Testis (tissue), 2 donors: ENCODE measurements at regions not wholly inside any gene's neighbourhood (a gene's known extent, or its start where the extent isn't known, plus 50 kb on each side); places are given as distances from the start of the nearest gene placed in this dataset.

ENCODE experiments used
- DNase-seq: peaks from one replicate; pipeline ENCODE4 v3.0.0-alpha.2; 2019
- H3K27ac ChIP-seq, 2 donors: fragments of 200-600 bp; sonication (generic); one replicate each; pipeline ENCODE4 v1.5.1; 2019
- H3K27me3 ChIP-seq: fragments of 200-600 bp; sonication (generic); one replicate; pipeline ENCODE4 v1.5.1; 2019
- H3K36me3 ChIP-seq: fragments of 200-600 bp; sonication (generic); one replicate; pipeline ENCODE4 v1.5.1; 2017; ENCODE audit warnings: low read depth; ENCODE audit errors: missing control alignments
- H3K4me1 ChIP-seq: fragments of 200-600 bp; sonication (generic); one replicate; pipeline ENCODE4 v1.5.1; 2019
- H3K4me3 ChIP-seq, 2 donors: fragments of 200-600 bp; sonication (generic); one replicate each; pipeline ENCODE4 v1.5.1; 2017 to 2019
- H3K9me3 ChIP-seq: fragments of 200-600 bp; sonication (generic); one replicate; pipeline ENCODE4 v1.5.1; 2017
- POLR2A ChIP-seq: fragments of 450-650 bp; IDR thresholded peaks from one replicate; pipeline ENCODE4 v1.6.1; 2017; ENCODE audit warnings: antibody characterized with exemption, mild to moderate bottlenecking, moderate library complexity
- WGBS, 2 donors: methylation state at CpG; one replicate each; pipeline ENCODE4 v1.1.5; 2018; 5-methylcytosine and 5-hydroxymethylcytosine counted together
- intact Hi-C: fragments of 100-400 bp; cut with DNase I; formaldehyde crosslinking; loops from one replicate; pipeline ENCODE4 v1.15.1; 2023; ENCODE audit warnings: low total_unique reads
- TF ChIP-seq, protein P1 (sequence below), 3 experiments: fragments of 450-650 bp in 2 of 3; fragments of 200-600 bp in 1 of 3; sonication (generic) in 1 of 3; IDR thresholded peaks; one replicate each; pipeline ENCODE4 v1.5.1; 2016 to 2019; ENCODE audit warnings: antibody characterized with exemption in 3 of 3, mild to moderate bottlenecking in 2 of 3, moderate library complexity in 1 of 3

DNA sequence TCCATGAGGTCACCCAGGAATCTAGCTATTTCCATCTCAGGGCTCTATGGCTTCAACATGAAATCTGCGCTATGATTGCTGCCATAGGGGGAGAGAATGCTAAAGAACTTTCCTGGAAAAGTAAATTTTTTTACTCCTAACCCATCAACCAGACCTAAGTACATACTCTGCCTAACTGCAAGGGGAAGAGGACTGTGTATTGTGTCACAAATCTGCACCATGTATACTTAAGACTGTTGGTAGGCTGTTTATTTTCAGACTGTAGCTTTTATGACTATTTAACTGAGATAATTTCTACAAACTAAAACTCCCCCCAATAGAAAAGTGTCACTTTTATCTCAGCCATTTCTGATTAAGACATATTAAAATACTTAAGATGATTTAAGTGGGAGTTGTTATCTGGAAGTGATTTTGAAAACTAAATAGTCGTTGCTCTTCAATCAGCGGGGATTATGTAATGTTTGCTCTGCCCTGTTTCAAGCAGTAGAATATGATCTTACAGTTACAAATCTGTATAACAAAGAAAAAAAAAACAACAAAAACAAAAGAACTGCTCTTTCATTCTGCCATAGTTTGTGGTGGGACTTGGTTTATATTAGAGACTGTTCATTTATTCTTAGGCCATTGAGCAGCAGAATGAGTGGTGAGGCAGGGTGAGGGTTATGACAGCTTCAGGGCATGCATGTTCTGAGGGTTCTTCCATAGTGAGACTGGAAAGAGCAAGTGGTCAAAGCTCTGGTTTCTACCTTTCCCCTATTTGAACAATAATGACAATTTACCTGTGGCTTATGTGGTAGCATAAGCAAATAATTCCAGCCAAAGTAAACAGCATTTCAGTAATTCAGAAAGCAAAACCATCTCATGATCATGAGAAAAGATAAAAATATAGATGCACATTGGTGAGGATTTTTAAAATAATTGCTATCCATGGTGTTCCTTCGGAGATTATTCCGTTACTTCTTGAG lies 126.3 kb upstream of the CEP162 start:
- no peak for TF ChIP-seq POLR2A
- TF ChIP-seq, protein P1, sequence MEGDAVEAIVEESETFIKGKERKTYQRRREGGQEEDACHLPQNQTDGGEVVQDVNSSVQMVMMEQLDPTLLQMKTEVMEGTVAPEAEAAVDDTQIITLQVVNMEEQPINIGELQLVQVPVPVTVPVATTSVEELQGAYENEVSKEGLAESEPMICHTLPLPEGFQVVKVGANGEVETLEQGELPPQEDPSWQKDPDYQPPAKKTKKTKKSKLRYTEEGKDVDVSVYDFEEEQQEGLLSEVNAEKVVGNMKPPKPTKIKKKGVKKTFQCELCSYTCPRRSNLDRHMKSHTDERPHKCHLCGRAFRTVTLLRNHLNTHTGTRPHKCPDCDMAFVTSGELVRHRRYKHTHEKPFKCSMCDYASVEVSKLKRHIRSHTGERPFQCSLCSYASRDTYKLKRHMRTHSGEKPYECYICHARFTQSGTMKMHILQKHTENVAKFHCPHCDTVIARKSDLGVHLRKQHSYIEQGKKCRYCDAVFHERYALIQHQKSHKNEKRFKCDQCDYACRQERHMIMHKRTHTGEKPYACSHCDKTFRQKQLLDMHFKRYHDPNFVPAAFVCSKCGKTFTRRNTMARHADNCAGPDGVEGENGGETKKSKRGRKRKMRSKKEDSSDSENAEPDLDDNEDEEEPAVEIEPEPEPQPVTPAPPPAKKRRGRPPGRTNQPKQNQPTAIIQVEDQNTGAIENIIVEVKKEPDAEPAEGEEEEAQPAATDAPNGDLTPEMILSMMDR (IDR thresholded peaks at IDR 0.05), result no peak
- Histone ChIP-seq H3K27me3 (no peaks in the 10 kb centered on the region), H3K27ac (no peak overlapping the region), H3K36me3 (no peaks in the 10 kb centered on the region), H3K9me3 (no peaks in the 10 kb centered on the region), H3K4me1 (no peaks in the 10 kb centered on the region), H3K4me3 (no peak overlapping the region)
- intact Hi-C loops, result no loop called here
- no peak for DNase-seq
- WGBS, 2 donors, result 63 to 72% methylated on average over 5 of the region's 5 CpGs

DNA sequence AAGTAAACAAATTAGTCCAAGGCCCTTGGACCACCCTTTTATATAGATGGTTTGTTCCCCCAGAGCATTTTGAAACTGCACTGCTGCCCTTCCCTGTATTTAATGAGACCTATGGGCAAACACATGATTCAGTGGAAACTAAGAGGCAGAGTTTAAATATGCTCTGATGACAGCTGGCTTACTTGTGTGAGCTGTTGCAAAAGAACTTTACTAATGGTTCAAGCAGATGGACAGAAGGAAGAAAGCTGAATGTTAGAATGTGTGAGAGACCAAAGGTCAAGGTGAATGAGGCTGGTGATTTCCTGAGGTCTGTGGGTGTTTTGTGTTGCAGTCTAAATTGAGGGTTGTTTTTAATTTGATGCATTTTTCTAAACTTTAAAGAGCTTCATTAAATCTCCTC lies 123.0 kb upstream of the CEP162 start:
- no peak for DNase-seq
- Histone ChIP-seq H3K4me3 (no peak overlapping the region), H3K27ac (no peak overlapping the region), H3K27me3 (no peaks in the 10 kb centered on the region), H3K36me3 (no peaks in the 10 kb centered on the region), H3K4me1 (no peaks in the 10 kb centered on the region), H3K9me3 (no peaks in the 10 kb centered on the region)
- intact Hi-C loops, result no loop called here
- TF ChIP-seq, protein P1 (IDR thresholded peaks at IDR 0.05), result no peak
- no peak for TF ChIP-seq POLR2A

DNA sequence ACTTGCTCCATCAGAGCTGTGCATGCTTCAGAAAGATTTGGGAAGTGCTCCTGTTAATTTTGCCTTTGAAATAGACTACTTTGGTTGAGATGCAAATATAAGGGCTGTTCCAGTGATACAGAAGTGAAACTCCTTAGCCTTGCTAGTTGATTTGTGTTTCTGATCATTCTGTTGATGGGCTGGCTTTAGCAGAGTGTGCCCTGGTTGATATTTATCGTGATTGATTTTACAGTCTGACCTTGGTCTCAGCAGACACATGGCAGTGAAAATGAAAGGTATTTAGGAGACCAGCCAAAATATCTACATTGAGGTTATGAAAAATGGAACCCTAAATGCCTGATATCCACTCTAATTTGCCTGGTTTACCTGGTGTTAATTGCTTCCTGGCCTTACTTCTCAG lies 122.1 kb upstream of the CEP162 start:
- H3K4me1 ChIP-seq, result no peaks in the 10 kb centered on the region

DNA sequence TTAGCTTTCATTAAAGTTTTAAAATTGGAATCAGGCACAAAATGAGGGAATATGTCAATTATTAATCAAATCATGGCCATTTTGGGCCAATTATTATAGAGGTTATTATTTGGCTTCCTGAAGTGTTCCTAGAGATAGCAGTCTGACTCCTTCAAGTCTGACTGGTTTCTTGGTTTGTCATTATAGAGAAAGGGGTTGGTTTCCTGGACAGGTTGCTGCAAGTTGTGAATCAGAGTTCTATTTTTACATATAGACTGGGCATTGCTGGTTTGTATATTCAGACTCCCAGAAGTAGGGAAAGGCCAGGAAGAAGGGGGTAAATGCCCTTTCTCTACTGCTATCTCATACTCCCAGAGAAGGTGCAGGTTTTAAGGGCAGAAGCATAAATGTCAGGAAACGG lies 121.4 kb upstream of the CEP162 start:
- Histone ChIP-seq H3K36me3 (no peaks in the 10 kb centered on the region), H3K4me3 (no peak overlapping the region), H3K4me1 (no peaks in the 10 kb centered on the region), H3K27me3 (no peaks in the 10 kb centered on the region), H3K9me3 (no peaks in the 10 kb centered on the region), H3K27ac (no peak overlapping the region)
- DNase-seq, result no peak
- TF ChIP-seq, protein P1 (IDR thresholded peaks at IDR 0.05), result no peak
- no peak for TF ChIP-seq POLR2A
- WGBS, 2 donors, result 82 to 94% methylated on average over 1 of the region's 1 CpG
- intact Hi-C loops, result no loop called here

More for the DNA sequence above, 122.1 kb upstream of the CEP162 start:
- no peak overlapping the region for H3K4me3 ChIP-seq
- no peak overlapping the region for H3K27ac ChIP-seq
- DNase-seq, result no peak
- intact Hi-C loops, result no loop called here
- H3K9me3 ChIP-seq, result no peaks in the 10 kb centered on the region
- no peaks in the 10 kb centered on the region for H3K27me3 ChIP-seq
- no peak for TF ChIP-seq POLR2A
- TF ChIP-seq, protein P1 (IDR thresholded peaks at IDR 0.05), result no peak
- no peaks in the 10 kb centered on the region for H3K36me3 ChIP-seq
- WGBS, 2 donors, result 53 to 62% methylated on average over 1 of the region's 1 CpG

DNA sequence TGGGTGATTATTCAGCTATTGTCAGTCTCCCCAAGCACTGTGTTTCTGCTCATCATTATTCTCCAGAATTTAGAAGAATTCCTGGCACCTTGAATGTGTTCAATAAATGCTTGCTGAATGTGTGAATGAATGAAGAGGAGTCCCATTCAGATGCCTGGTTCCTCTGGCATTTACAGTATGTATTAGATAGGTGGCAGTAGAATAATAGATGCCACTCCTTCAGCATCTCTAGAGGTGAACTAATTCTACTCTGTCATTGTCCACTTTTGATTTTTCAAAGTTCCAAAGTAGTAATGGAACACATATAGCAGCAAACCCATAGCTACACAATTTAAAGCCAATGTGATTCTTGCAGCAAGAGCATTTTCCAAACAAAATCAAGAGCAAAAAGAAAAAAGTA lies 118.9 kb upstream of the CEP162 start:
- Histone ChIP-seq H3K36me3 (no peaks in the 10 kb centered on the region), H3K4me3 (no peak overlapping the region), H3K27me3 (no peaks in the 10 kb centered on the region), H3K9me3 (no peaks in the 10 kb centered on the region), H3K27ac (no peak overlapping the region), H3K4me1 (no peaks in the 10 kb centered on the region)
- DNase-seq, result no peak
- no peak for TF ChIP-seq POLR2A
- TF ChIP-seq, protein P1 (IDR thresholded peaks at IDR 0.05), result no peak
- intact Hi-C loops, result no loop called here
